Activated CD8-positive, alpha-beta T cell treated with anti-CD3 and anti-CD28 coated beads for 36 hours (primary cell): ENCODE measurements at regions not wholly inside any gene's neighbourhood (a gene's known extent, or its start where the extent isn't known, plus 50 kb on each side); places are given as distances from the start of the nearest gene placed in this dataset.

Experiments
- ATAC-seq: fragments of 200-7000 bp; cut with Tn5 transposase; one replicate; pipeline ENCODE4 v1.10.0; 2021; ENCODE audit warnings: mild to moderate bottlenecking, moderate library complexity
- CTCF ChIA-PET: fragments of 350-600 bp; sonication (Branson Sonifier 250); formaldehyde crosslinking; loops from one replicate; lab custom pipeline; 2021; ENCODE audit warnings: antibody characterized with exemption; lab: Charles Lee
- POLR2A ChIA-PET: fragments of 350-600 bp; sonication (Branson Sonifier 250); formaldehyde crosslinking; loops from one replicate; lab custom pipeline; 2021; ENCODE audit warnings: antibody characterized with exemption; lab: Charles Lee
- DNase-seq: peaks from one replicate; pipeline ENCODE4 v3.0.0-alpha.2; 2020
- H3K27ac Mint-ChIP-seq: one replicate; pipeline ENCODE4 v1.8.0; 2021; ENCODE audit warnings: mild to moderate bottlenecking, mixed read lengths
- H3K27me3 Mint-ChIP-seq: one replicate; pipeline ENCODE4 v1.8.0; 2021; ENCODE audit warnings: mixed read lengths
- H3K36me3 Mint-ChIP-seq: one replicate; pipeline ENCODE4 v1.8.0; 2021; ENCODE audit warnings: low read depth, mixed read lengths
- H3K4me1 Mint-ChIP-seq: one replicate; pipeline ENCODE4 v1.8.0; 2021; ENCODE audit warnings: low read depth, mixed read lengths
- H3K4me3 Mint-ChIP-seq: one replicate; pipeline ENCODE4 v1.8.0; 2021; ENCODE audit warnings: mild to moderate bottlenecking, moderate library complexity, mixed read lengths
- H3K9me3 Mint-ChIP-seq: one replicate; pipeline ENCODE4 v1.8.0; 2021; ENCODE audit warnings: mixed read lengths
- CTCF ChIP-seq: fragments of 200-600 bp; IDR thresholded peaks from one replicate; pipeline ENCODE4 v1.8.0; 2022; ENCODE audit warnings: antibody characterized with exemption, mild to moderate bottlenecking
- intact Hi-C: fragments of 100-400 bp; cut with micrococcal nuclease; formaldehyde crosslinking; loops from one replicate; pipeline ENCODE4 v1.10.0; 2022

GRCh38 chr15:47917881-47918280 is 200.6 kb downstream of the SEMA6D start:
- Mint-ChIP-seq H3K27ac (no peak overlapping the region), H3K36me3 (no peaks in the 10 kb centered on the region), H3K27me3 (no peaks in the 10 kb centered on the region), H3K4me1 (no peaks in the 10 kb centered on the region), H3K4me3 (no peak overlapping the region), H3K9me3 (no peaks in the 10 kb centered on the region)
- TF ChIP-seq CTCF = no peak
- CTCF ChIA-PET = no interaction called here
- intact Hi-C loops = no loop called here
- no peak for ATAC-seq
- DNase-seq = no peak
- POLR2A ChIA-PET = no interaction called here

GRCh38 chr15:47918877-47919276 is 201.6 kb downstream of the SEMA6D start:
- TF ChIP-seq CTCF = no peak
- no peak for ATAC-seq
- DNase-seq = no peak
- POLR2A ChIA-PET = no interaction called here
- intact Hi-C loops = no loop called here
- no peak overlapping the region for H3K27ac Mint-ChIP-seq
- no peaks in the 10 kb centered on the region for H3K9me3 Mint-ChIP-seq
- H3K4me3 Mint-ChIP-seq = no peak overlapping the region
- no peaks in the 10 kb centered on the region for H3K36me3 Mint-ChIP-seq
- CTCF ChIA-PET = no interaction called here
- H3K4me1 Mint-ChIP-seq = no peaks in the 10 kb centered on the region
- no peaks in the 10 kb centered on the region for H3K27me3 Mint-ChIP-seq

GRCh38 chr15:47924381-47924780 is 196.4 kb upstream of the SLC24A5 start:
- POLR2A ChIA-PET = no interaction called here

GRCh38 chr15:47929138-47929803 is 191.5 kb upstream of the SLC24A5 start:
- Mint-ChIP-seq H3K4me3 (no peak overlapping the region), H3K36me3 (no peaks in the 10 kb centered on the region), H3K9me3 (no peaks in the 10 kb centered on the region), H3K27me3 (peaks cover 2% of the 10 kb centered on the region), H3K4me1 (no peaks in the 10 kb centered on the region), H3K27ac (no peak overlapping the region)
- no peak for ATAC-seq
- DNase-seq = no peak
- CTCF ChIA-PET = no interaction called here
- TF ChIP-seq CTCF = no peak
- POLR2A ChIA-PET = no interaction called here
- intact Hi-C loops = no loop called here

More at GRCh38 chr15:47924381-47924780, 196.4 kb upstream of the SLC24A5 start:
- DNase-seq (no peak), ATAC-seq (no peak)
- H3K4me1 Mint-ChIP-seq = no peaks in the 10 kb centered on the region
- H3K27me3 Mint-ChIP-seq = no peaks in the 10 kb centered on the region
- H3K36me3 Mint-ChIP-seq = no peaks in the 10 kb centered on the region
- no peak overlapping the region for H3K4me3 Mint-ChIP-seq
- H3K27ac Mint-ChIP-seq = no peak overlapping the region
- CTCF ChIA-PET = interaction anchor here (1.2 kb wide), 1 partner anchor 8 kb away, joined by 3 read pairs; no protein-coding TSS in a partner anchor
- TF ChIP-seq CTCF = no peak
- no peaks in the 10 kb centered on the region for H3K9me3 Mint-ChIP-seq
- intact Hi-C loops = no loop called here

- Mint-ChIP-seq H3K27ac (no peak overlapping the region), H3K9me3 (no peaks in the 10 kb centered on the region), H3K27me3 (peaks cover 9% of the 10 kb centered on the region), H3K4me1 (no peaks in the 10 kb centered on the region), H3K4me3 (no peak overlapping the region), H3K36me3 (no peaks in the 10 kb centered on the region)
- DNase-seq = no peak
- POLR2A ChIA-PET = no interaction called here
- ATAC-seq = no peak
- CTCF ChIA-PET = interaction anchor here (1.4 kb wide), 1 partner anchor 9 kb away, joined by 3 read pairs; no protein-coding TSS in a partner anchor
- TF ChIP-seq CTCF = no peak
- intact Hi-C loops = no loop called here
These were observed 188.5 kb upstream of the SLC24A5 start for GRCh38 chr15:47932261-47932660.
